Nephron (organoid): ENCODE measurements at regions not wholly inside any gene's neighbourhood (a gene's known extent, or its start where the extent isn't known, plus 50 kb on each side); places are given as distances from the start of the nearest gene placed in this dataset.

Source experiments
- H3K27ac Mint-ChIP-seq, 3 experiments: 2 replicates each; pipeline ENCODE4 v1.8.0; 2020; ENCODE audit warnings: mixed read lengths in 3 of 3, mild to moderate bottlenecking in 2 of 3, moderate library complexity in 1 of 3
- H3K27me3 Mint-ChIP-seq: 2 replicates; pipeline ENCODE4 v1.8.0; 2021; ENCODE audit warnings: low read depth, mild to moderate bottlenecking, moderate library complexity, mixed read lengths
- H3K36me3 Mint-ChIP-seq: 2 replicates; pipeline ENCODE4 v1.8.0; 2020; ENCODE audit warnings: low read depth, mixed read lengths
- H3K4me1 Mint-ChIP-seq: 2 replicates; pipeline ENCODE4 v1.8.0; 2020; ENCODE audit warnings: mixed read lengths
- H3K4me3 Mint-ChIP-seq, 3 experiments: 2 replicates each; pipeline ENCODE4 v1.8.0; 2020; ENCODE audit warnings: mild to moderate bottlenecking in 3 of 3, mixed read lengths in 3 of 3, moderate library complexity in 2 of 3
- H3K9me3 Mint-ChIP-seq: 2 replicates; pipeline ENCODE4 v1.8.0; 2020; ENCODE audit warnings: mixed read lengths
- TF ChIP-seq, protein P1 (sequence below), 3 experiments: fragments of 200-600 bp; sonication (generic); IDR thresholded peaks; one replicate each; pipeline ENCODE4 v1.5.0; 2021; ENCODE audit warnings: antibody characterized with exemption in 3 of 3; ENCODE audit not compliant: unreplicated experiment in 3 of 3

DNA sequence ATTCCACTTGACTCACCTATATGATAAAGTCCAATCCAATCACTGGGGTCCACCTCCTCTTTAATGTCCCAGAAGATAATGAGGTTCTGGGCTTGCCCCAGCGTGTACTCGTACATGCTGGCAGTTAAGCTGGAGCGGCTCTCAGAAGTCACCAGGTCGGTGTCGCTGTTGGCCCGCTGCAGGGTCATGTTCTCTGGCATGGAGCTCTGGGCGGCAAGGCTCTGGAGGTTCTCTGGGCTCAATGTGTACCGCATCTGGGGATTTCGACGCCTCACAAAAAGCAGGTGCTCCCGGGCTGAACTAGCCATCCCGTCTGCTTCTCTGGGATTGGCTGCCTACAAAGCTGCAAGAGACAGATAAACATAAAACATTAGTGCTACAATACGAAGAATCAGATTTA is 206.4 kb upstream of the CCDC150 start:
- Mint-ChIP-seq H3K4me1 (peaks cover 6% of the 10 kb centered on the region), H3K36me3 (peaks cover 3% of the 10 kb centered on the region), H3K27ac (no peak overlapping the region), H3K27me3 (no peaks in the 10 kb centered on the region), H3K4me3 (no peak overlapping the region), H3K9me3 (no peaks in the 10 kb centered on the region)
- TF ChIP-seq, protein P1, sequence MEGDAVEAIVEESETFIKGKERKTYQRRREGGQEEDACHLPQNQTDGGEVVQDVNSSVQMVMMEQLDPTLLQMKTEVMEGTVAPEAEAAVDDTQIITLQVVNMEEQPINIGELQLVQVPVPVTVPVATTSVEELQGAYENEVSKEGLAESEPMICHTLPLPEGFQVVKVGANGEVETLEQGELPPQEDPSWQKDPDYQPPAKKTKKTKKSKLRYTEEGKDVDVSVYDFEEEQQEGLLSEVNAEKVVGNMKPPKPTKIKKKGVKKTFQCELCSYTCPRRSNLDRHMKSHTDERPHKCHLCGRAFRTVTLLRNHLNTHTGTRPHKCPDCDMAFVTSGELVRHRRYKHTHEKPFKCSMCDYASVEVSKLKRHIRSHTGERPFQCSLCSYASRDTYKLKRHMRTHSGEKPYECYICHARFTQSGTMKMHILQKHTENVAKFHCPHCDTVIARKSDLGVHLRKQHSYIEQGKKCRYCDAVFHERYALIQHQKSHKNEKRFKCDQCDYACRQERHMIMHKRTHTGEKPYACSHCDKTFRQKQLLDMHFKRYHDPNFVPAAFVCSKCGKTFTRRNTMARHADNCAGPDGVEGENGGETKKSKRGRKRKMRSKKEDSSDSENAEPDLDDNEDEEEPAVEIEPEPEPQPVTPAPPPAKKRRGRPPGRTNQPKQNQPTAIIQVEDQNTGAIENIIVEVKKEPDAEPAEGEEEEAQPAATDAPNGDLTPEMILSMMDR (IDR thresholded peaks at IDR 0.05; ENCODE audit: unreplicated experiment in 3 of 3) = no peak

DNA sequence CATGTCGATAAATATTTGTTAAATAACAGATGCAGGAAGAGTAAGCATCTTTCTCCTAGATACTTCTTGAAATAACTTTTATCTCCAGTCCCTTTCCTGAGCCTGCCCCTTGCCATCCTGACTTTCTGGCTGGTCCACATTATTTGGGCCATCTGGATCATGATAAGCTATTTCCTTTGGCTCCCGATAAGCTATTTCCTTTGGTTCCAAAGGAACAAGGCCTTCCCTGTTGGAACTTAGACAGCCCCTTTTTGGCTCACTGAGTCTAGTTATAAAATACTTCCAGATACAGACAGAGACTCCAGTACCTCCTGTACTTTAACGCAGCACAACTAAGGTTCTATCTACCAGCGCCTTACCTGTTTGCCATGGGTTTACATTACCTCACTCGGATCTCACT is 205.3 kb upstream of the CCDC150 start:
- peaks cover 9% of the 10 kb centered on the region for H3K4me1 Mint-ChIP-seq

DNA sequence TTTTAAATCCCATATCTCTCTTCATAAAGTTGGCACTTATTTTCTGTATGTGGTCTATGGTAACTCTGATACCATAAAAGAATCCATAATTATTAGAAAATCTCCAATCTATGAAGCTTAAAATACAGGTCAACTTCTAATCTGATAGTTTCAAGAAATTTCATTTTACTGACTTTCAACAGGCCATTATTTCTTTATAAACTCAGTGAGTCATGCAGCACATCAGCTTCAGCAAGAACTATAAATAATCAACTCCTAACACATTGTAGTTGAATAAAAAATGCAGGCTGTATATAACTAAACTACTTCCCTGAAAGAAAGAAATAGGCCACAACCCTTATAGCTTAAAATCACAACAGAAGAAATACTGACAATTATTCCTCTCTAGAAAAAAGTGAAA is 204.3 kb upstream of the CCDC150 start:
- no peak overlapping the region for H3K27ac Mint-ChIP-seq
- no peak overlapping the region for H3K4me3 Mint-ChIP-seq
- peaks cover 17% of the 10 kb centered on the region for H3K4me1 Mint-ChIP-seq
- no peaks in the 10 kb centered on the region for H3K27me3 Mint-ChIP-seq
- H3K9me3 Mint-ChIP-seq = no peaks in the 10 kb centered on the region
- peaks cover 3% of the 10 kb centered on the region for H3K36me3 Mint-ChIP-seq
- TF ChIP-seq, protein P1 (IDR thresholded peaks at IDR 0.05; ENCODE audit: unreplicated experiment in 3 of 3) = no peak

More for the DNA sequence above, 205.3 kb upstream of the CCDC150 start:
- TF ChIP-seq, protein P1 (IDR thresholded peaks at IDR 0.05; ENCODE audit: unreplicated experiment in 3 of 3) = no peak
- peaks cover 3% of the 10 kb centered on the region for H3K36me3 Mint-ChIP-seq
- peak overlapping the region in 1 of 3 experiments; percentile 4 for H3K27ac Mint-ChIP-seq
- H3K9me3 Mint-ChIP-seq = no peaks in the 10 kb centered on the region
- no peak overlapping the region for H3K4me3 Mint-ChIP-seq
- no peaks in the 10 kb centered on the region for H3K27me3 Mint-ChIP-seq

DNA sequence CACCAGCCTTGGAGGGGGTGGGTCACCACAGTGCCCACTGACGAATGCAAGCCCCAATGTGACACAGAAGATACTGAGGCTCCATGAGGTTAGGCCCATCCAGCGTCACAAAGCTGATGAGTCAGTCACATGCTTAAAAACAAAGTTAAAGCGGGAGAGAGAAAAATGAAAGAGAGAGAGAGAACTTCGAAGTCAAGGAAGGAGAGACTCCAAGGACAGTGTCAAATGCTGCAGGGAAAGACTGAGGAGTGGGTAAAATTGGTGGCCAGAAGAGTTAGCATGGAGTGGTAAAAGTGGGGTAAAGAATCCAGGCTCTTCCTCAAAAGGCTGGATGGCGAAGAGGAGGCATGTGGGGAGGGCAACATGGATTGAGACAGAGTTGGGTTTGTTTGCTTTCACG is 201.9 kb upstream of the CCDC150 start:
- Mint-ChIP-seq H3K36me3 (no peaks in the 10 kb centered on the region), H3K4me3 (no peak overlapping the region), H3K9me3 (no peaks in the 10 kb centered on the region), H3K4me1 (peaks cover 25% of the 10 kb centered on the region), H3K27ac (no peak overlapping the region), H3K27me3 (no peaks in the 10 kb centered on the region)
- TF ChIP-seq, protein P1 (IDR thresholded peaks at IDR 0.05; ENCODE audit: unreplicated experiment in 3 of 3) = no peak

DNA sequence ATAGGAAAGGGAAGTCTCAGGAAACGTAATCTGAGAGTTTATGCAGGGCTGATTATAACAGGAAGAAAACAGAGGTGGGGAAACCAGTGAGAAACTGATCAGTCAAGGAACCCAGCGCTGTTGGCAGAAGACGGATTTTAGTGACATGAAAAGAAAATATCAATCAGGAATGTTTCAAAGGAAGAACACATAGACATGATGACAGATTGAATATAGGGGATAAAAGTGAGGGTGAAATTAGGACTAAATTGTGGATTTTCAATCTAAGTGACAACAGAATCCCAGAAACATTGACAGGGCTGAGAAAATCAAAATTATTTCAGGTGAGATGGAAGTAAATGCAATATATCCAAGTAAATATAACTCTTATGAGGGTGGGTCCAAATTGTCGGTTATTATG is 199.8 kb upstream of the CCDC150 start:
- Mint-ChIP-seq H3K27ac (peak overlapping the region; percentile 3 to 31 (median 13)), H3K9me3 (no peaks in the 10 kb centered on the region), H3K4me3 (no peak overlapping the region), H3K4me1 (peaks cover 25% of the 10 kb centered on the region), H3K36me3 (no peaks in the 10 kb centered on the region), H3K27me3 (no peaks in the 10 kb centered on the region)
- TF ChIP-seq, protein P1 (IDR thresholded peaks at IDR 0.05; ENCODE audit: unreplicated experiment in 3 of 3) = no peak

DNA sequence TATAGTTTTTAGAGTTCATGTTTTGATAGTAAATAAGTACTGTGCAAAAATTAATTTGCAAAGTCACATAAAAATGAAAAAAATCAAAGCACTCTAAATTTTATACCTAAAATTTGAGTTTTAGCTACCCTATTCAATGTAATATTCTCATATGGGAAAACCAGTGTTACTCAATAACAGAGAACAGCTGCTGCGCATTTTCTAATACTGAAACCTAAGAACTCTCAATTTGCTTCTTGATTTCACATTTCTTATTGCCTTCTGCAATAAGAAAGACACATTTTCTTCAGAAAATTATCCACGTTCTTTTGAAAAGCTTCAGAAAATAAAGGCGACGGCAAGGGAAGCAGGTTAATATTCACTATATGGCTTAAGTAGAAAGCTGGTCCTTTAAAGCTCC is 199.1 kb upstream of the CCDC150 start:
- Mint-ChIP-seq H3K4me1 (peaks cover 25% of the 10 kb centered on the region), H3K9me3 (no peaks in the 10 kb centered on the region), H3K27me3 (no peaks in the 10 kb centered on the region), H3K27ac (peak overlapping the region in 1 of 3 experiments; percentile 43), H3K36me3 (no peaks in the 10 kb centered on the region), H3K4me3 (no peak overlapping the region)
- TF ChIP-seq, protein P1 (IDR thresholded peaks at IDR 0.05; ENCODE audit: unreplicated experiment in 3 of 3) = no peak
